H9 (cell line): ENCODE measurements at regions not wholly inside any gene's neighbourhood (a gene's known extent, or its start where the extent isn't known, plus 50 kb on each side); places are given as distances from the start of the nearest gene placed in this dataset.

ENCODE experiments used
- DNase-seq: peaks from one replicate; pipeline ENCODE4 v3.0.0-alpha.2; 2017
- H2AFZ ChIP-seq: one replicate; pipeline ENCODE4 v1.6.1; 2013; ENCODE audit warnings: mild to moderate bottlenecking, low read length, control low read depth, moderate library complexity
- H2AK5ac ChIP-seq: 2 replicates; pipeline ENCODE4 v1.6.1; 2013; ENCODE audit warnings: low read length, control low read depth, mixed read lengths; ENCODE audit not compliant: insufficient read length
- H2BK120ac ChIP-seq: one replicate; pipeline ENCODE4 v1.6.1; 2013; ENCODE audit warnings: low read depth, mild to moderate bottlenecking, low read length, control low read depth, inconsistent platforms; ENCODE audit not compliant: poor library complexity, severe bottlenecking
- H2BK12ac ChIP-seq: 2 replicates; pipeline ENCODE4 v1.6.1; 2013; ENCODE audit warnings: low read length, control low read depth, mixed read lengths, low read depth; ENCODE audit not compliant: insufficient read length
- H2BK15ac ChIP-seq: 2 replicates; pipeline ENCODE4 v1.6.1; 2013; ENCODE audit warnings: low read depth, low read length, control low read depth
- H2BK20ac ChIP-seq: one replicate; pipeline ENCODE4 v1.6.1; 2013; ENCODE audit warnings: low read depth, mild to moderate bottlenecking, low read length, control low read depth, inconsistent platforms; ENCODE audit not compliant: poor library complexity, severe bottlenecking
- H2BK5ac ChIP-seq: 2 replicates; pipeline ENCODE4 v1.6.1; 2013; ENCODE audit warnings: low read length, control low read depth, mixed read lengths; ENCODE audit not compliant: insufficient read length
- H3K14ac ChIP-seq: 2 replicates; pipeline ENCODE4 v1.6.1; 2013; ENCODE audit warnings: low read length, control low read depth; ENCODE audit not compliant: insufficient read depth
- H3K18ac ChIP-seq: 2 replicates; pipeline ENCODE4 v1.6.1; 2013; ENCODE audit warnings: low read depth, mild to moderate bottlenecking, mixed read lengths, low read length, control low read depth; ENCODE audit not compliant: insufficient read length
- H3K23ac ChIP-seq: 2 replicates; pipeline ENCODE4 v1.6.1; 2013; ENCODE audit warnings: low read length, control low read depth, mixed read lengths, low read depth; ENCODE audit not compliant: insufficient read length
- H3K23me2 ChIP-seq: 2 replicates; pipeline ENCODE4 v1.6.1; 2013; ENCODE audit warnings: low read depth, mild to moderate bottlenecking, mixed read lengths, low read length, control low read depth; ENCODE audit not compliant: insufficient read length, poor library complexity, severe bottlenecking
- H3K27ac ChIP-seq: 2 replicates; pipeline ENCODE4 v1.5.1; 2013; ENCODE audit warnings: low read length, control low read depth, mixed read lengths, low read depth; ENCODE audit not compliant: insufficient read length
- H3K27me3 ChIP-seq: 2 replicates; pipeline ENCODE4 v1.6.1; 2013; ENCODE audit warnings: low read length, control low read depth, inconsistent platforms; ENCODE audit not compliant: insufficient read depth
- H3K4ac ChIP-seq: 2 replicates; pipeline ENCODE4 v1.6.1; 2013; ENCODE audit warnings: low read depth, mild to moderate bottlenecking, control low read depth, inconsistent platforms, low read length, moderate library complexity
- H3K4me1 ChIP-seq: 2 replicates; pipeline ENCODE4 v1.6.1; 2013; ENCODE audit warnings: low read length, control low read depth, inconsistent platforms; ENCODE audit not compliant: insufficient read depth
- H3K4me2 ChIP-seq: 2 replicates; pipeline ENCODE4 v1.6.1; 2013; ENCODE audit warnings: low read length, control low read depth, mixed read lengths; ENCODE audit not compliant: insufficient read length, insufficient read depth
- H3K56ac ChIP-seq: 2 replicates; pipeline ENCODE4 v1.6.1; 2013; ENCODE audit warnings: low read depth, mild to moderate bottlenecking, mixed read lengths, low read length, control low read depth; ENCODE audit not compliant: insufficient read length
- H3K79me1 ChIP-seq: 2 replicates; pipeline ENCODE4 v1.6.1; 2013; ENCODE audit warnings: low read depth, mild to moderate bottlenecking, moderate library complexity, low read length, control low read depth, inconsistent platforms; ENCODE audit not compliant: insufficient read depth, poor library complexity, severe bottlenecking
- H3K79me2 ChIP-seq: 2 replicates; pipeline ENCODE4 v1.6.1; 2013; ENCODE audit warnings: low read length, control low read depth, inconsistent platforms; ENCODE audit not compliant: insufficient read depth
- H3K9ac ChIP-seq: 2 replicates; pipeline ENCODE4 v1.6.1; 2013; ENCODE audit warnings: low read length, control low read depth, mixed read lengths; ENCODE audit not compliant: insufficient read length; ENCODE audit errors: extremely low read depth
- H3K9me3 ChIP-seq: one replicate; pipeline ENCODE4 v1.6.1; 2013; ENCODE audit warnings: low read depth, low read length, inconsistent platforms; ENCODE audit not compliant: control insufficient read depth
- H3T11ph ChIP-seq: one replicate; pipeline ENCODE4 v1.6.1; 2013; ENCODE audit warnings: mild to moderate bottlenecking, low read length, control low read depth, inconsistent platforms
- H4K20me1 ChIP-seq: one replicate; pipeline ENCODE4 v1.6.1; 2013; ENCODE audit not compliant: control insufficient read depth, insufficient read length, insufficient read depth
- H4K5ac ChIP-seq: 2 replicates; pipeline ENCODE4 v1.6.1; 2013; ENCODE audit warnings: low read depth, mild to moderate bottlenecking, mixed read lengths, low read length, control low read depth; ENCODE audit not compliant: insufficient read length
- H4K8ac ChIP-seq: replicated peaks from 2 replicates; pipeline ENCODE4 v1.6.1; 2013; ENCODE audit warnings: low read length, control low read depth, mixed read lengths, low read depth; ENCODE audit not compliant: insufficient read length
- H4K91ac ChIP-seq: 2 replicates; pipeline ENCODE4 v1.6.1; 2013; ENCODE audit warnings: low read depth, mild to moderate bottlenecking, moderate library complexity, mixed read lengths, low read length, control low read depth; ENCODE audit not compliant: insufficient read length
- H3K27ac Mint-ChIP-seq, 3 experiments: 2 replicates in 2 of 3; 3 replicates in 1 of 3; pipeline ENCODE4 v1.8.0; 2020 to 2021; ENCODE audit warnings: mixed read lengths in 3 of 3, mild to moderate bottlenecking in 1 of 3, moderate library complexity in 1 of 3
- H3K27me3 Mint-ChIP-seq: 2 replicates; pipeline ENCODE4 v1.8.0; 2021; ENCODE audit warnings: low read depth, mild to moderate bottlenecking, moderate library complexity, mixed read lengths
- H3K36me3 Mint-ChIP-seq, 3 experiments: 2 replicates in 2 of 3; 3 replicates in 1 of 3; pipeline ENCODE4 v1.8.0; 2020 to 2021; ENCODE audit warnings: low read depth in 3 of 3, mixed read lengths in 3 of 3; ENCODE audit not compliant: insufficient read depth in 1 of 3
- H3K4me1 Mint-ChIP-seq, 2 experiments: 2 replicates each; pipeline ENCODE4 v1.8.0; 2020; ENCODE audit warnings: mixed read lengths in 2 of 2
- H3K4me3 Mint-ChIP-seq, 2 experiments: 2 replicates in 1 of 2; 3 replicates in 1 of 2; pipeline ENCODE4 v1.8.0; 2020 to 2021; ENCODE audit warnings: mild to moderate bottlenecking in 2 of 2, mixed read lengths in 2 of 2, moderate library complexity in 1 of 2
- H3K9me3 Mint-ChIP-seq, 2 experiments: 2 replicates in 1 of 2; 3 replicates in 1 of 2; pipeline ENCODE4 v1.8.0; 2020; ENCODE audit warnings: mild to moderate bottlenecking in 2 of 2, mixed read lengths in 2 of 2, moderate library complexity in 1 of 2
- WGBS: extraction: QIAGEN DNeasy Blood & Tissue Kit; methylation state at CpG from one replicate; pipeline ENCODE4 v1.1.7; 2013; ENCODE audit warnings: missing lambda C conversion rate, low lambda C conversion rate, mixed read lengths; ENCODE audit not compliant: insufficient read length; ENCODE audit errors: extremely low coverage; 5-methylcytosine and 5-hydroxymethylcytosine counted together
- TF ChIP-seq, protein P1 (sequence below): fragments of 200-600 bp; sonication (generic); conservative IDR thresholded peaks from 3 replicates; pipeline ENCODE4 v1.8.0; 2021; ENCODE audit warnings: antibody characterized with exemption, mild to moderate bottlenecking

- H3K9ac ChIP-seq = no peak overlapping the region
- no peak for DNase-seq
- WGBS = no CpG with 5 or more reads among the region's 2 CpGs
Measured at GRCh38 chr7:144991041-144991440, 155.2 kb upstream of the TPK1 start.

More at GRCh38 chr7:144991041-144991440, 155.2 kb upstream of the TPK1 start:
- Histone ChIP-seq H2BK120ac (no peak overlapping the region), H4K91ac (no peak overlapping the region), H3K9me3 (no peaks in the 10 kb centered on the region), H4K8ac (no peak overlapping the region), H3K79me2 (no peaks in the 10 kb centered on the region), H3K4ac (no peak overlapping the region), H3K79me1 (no peaks in the 10 kb centered on the region), H3T11ph (no peak overlapping the region), H3K18ac (no peak overlapping the region), H3K23me2 (no peaks in the 10 kb centered on the region), H2BK15ac (no peak overlapping the region), H2AFZ (no peak overlapping the region), H3K4me2 (no peak overlapping the region), H3K14ac (no peak overlapping the region), H3K27ac (no peak overlapping the region), H2BK5ac (no peak overlapping the region), H3K27me3 (no peaks in the 10 kb centered on the region), H2BK20ac (no peak overlapping the region), H4K20me1 (no peaks in the 10 kb centered on the region), H3K4me1 (no peaks in the 10 kb centered on the region), H3K23ac (no peak overlapping the region), H2BK12ac (no peak overlapping the region), H4K5ac (no peak overlapping the region), H3K56ac (no peak overlapping the region), H2AK5ac (no peak overlapping the region)
- Mint-ChIP-seq H3K27ac (no peak overlapping the region), H3K4me3 (no peak overlapping the region), H3K9me3 (peaks cover 8% of the 10 kb centered on the region in 2 experiments), H3K36me3 (peaks cover 0 to 8% (median 0%) of the 10 kb centered on the region in 3 experiments; a peak in 2 of 7 replicates), H3K27me3 (no peaks in the 10 kb centered on the region), H3K4me1 (no peaks in the 10 kb centered on the region)
- TF ChIP-seq, protein P1, sequence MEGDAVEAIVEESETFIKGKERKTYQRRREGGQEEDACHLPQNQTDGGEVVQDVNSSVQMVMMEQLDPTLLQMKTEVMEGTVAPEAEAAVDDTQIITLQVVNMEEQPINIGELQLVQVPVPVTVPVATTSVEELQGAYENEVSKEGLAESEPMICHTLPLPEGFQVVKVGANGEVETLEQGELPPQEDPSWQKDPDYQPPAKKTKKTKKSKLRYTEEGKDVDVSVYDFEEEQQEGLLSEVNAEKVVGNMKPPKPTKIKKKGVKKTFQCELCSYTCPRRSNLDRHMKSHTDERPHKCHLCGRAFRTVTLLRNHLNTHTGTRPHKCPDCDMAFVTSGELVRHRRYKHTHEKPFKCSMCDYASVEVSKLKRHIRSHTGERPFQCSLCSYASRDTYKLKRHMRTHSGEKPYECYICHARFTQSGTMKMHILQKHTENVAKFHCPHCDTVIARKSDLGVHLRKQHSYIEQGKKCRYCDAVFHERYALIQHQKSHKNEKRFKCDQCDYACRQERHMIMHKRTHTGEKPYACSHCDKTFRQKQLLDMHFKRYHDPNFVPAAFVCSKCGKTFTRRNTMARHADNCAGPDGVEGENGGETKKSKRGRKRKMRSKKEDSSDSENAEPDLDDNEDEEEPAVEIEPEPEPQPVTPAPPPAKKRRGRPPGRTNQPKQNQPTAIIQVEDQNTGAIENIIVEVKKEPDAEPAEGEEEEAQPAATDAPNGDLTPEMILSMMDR = no peak
